ENCODE measurements at regions not wholly inside any gene's neighbourhood (a gene's known extent, or its start where the extent isn't known, plus 50 kb on each side); places are given as distances from the start of the nearest gene placed in this dataset.

DNA sequence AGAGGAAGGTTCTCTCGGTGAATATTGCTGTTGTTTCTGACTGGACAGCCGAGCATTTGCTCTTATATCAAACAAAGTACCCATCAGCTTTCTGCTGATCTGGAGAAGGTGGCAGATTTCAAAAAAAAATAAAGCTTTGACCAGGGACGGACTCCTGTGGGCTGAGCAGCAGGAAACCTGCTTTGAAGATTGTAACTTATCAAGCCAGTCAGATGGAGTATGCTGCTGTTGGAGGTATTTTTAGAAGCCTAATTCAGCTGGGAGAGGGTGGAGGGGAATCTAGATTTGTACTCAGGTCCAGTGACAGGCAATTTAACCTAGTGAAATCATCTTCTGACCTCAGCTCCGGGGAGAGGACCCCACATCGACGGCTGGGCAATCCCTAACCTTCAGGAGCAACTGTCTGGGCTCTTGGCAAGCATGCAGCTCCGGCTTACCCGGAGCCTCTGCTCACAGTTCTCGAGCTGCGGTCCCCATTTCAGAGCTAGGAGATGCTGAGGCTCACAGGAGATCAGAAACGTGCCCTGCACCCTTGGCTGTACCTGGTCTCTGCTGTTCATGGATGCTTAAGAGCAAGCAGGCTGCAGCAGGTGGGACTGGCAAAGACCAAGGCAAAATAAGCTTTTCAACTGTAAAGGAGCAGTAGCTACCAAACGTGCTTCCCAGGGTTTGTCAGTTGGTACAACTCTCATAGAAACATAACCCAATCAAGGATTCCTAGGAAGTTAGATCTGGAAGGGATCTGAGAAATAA, 89.3 kb upstream of the ST8SIA2 start:
- intact Hi-C loops (cut with DNase I) = no loop called here
- DNase-seq (no peak), ATAC-seq (no peak)
- H3K27ac ChIP-seq = no peak overlapping the region
- no peaks in the 10 kb centered on the region for H3K4me1 ChIP-seq
- no peak for TF ChIP-seq CTCF (IDR thresholded peaks at IDR 0.05)
- no peaks in the 10 kb centered on the region for H3K36me3 ChIP-seq
- no peak overlapping the region for H3K4me3 ChIP-seq
- H3K27me3 ChIP-seq = peaks cover 5% of the 10 kb centered on the region
- no peaks in the 10 kb centered on the region for H3K9me3 ChIP-seq

- intact Hi-C loops (cut with DNase I) = no loop called here
- ATAC-seq = no peak
- Histone ChIP-seq H3K4me3 (no peak overlapping the region), H3K36me3 (no peaks in the 10 kb centered on the region), H3K27me3 (peaks cover 5% of the 10 kb centered on the region), H3K4me1 (no peaks in the 10 kb centered on the region), H3K9me3 (no peaks in the 10 kb centered on the region), H3K27ac (no peak overlapping the region)
- TF ChIP-seq CTCF (IDR thresholded peaks at IDR 0.05) = no peak
- DNase-seq = no peak
Observed at GRCh38 chr15:92305343-92305742, 88.3 kb upstream of the ST8SIA2 start.

GRCh38 chr15:92306663-92307062, 87.0 kb upstream of the ST8SIA2 start:
- no peaks in the 10 kb centered on the region for H3K36me3 ChIP-seq
- DNase-seq = no peak
- TF ChIP-seq CTCF (IDR thresholded peaks at IDR 0.05) = no peak
- intact Hi-C loops (cut with DNase I) = no loop called here
- no peak overlapping the region for H3K27ac ChIP-seq
- H3K9me3 ChIP-seq = no peaks in the 10 kb centered on the region
- H3K27me3 ChIP-seq = peaks cover 5% of the 10 kb centered on the region
- no peaks in the 10 kb centered on the region for H3K4me1 ChIP-seq
- ATAC-seq = no peak
- no peak overlapping the region for H3K4me3 ChIP-seq

- H3K27ac ChIP-seq = no peak overlapping the region
- intact Hi-C loops (cut with DNase I) = no loop called here
- ATAC-seq = no peak
- no peaks in the 10 kb centered on the region for H3K36me3 ChIP-seq
- TF ChIP-seq CTCF (IDR thresholded peaks at IDR 0.05) = no peak
- H3K27me3 ChIP-seq = no peaks in the 10 kb centered on the region
- H3K4me1 ChIP-seq = no peaks in the 10 kb centered on the region
- DNase-seq = no peak
- no peaks in the 10 kb centered on the region for H3K9me3 ChIP-seq
- no peak overlapping the region for H3K4me3 ChIP-seq
Observed at GRCh38 chr15:92315144-92315543, 78.5 kb upstream of the ST8SIA2 start.

DNA sequence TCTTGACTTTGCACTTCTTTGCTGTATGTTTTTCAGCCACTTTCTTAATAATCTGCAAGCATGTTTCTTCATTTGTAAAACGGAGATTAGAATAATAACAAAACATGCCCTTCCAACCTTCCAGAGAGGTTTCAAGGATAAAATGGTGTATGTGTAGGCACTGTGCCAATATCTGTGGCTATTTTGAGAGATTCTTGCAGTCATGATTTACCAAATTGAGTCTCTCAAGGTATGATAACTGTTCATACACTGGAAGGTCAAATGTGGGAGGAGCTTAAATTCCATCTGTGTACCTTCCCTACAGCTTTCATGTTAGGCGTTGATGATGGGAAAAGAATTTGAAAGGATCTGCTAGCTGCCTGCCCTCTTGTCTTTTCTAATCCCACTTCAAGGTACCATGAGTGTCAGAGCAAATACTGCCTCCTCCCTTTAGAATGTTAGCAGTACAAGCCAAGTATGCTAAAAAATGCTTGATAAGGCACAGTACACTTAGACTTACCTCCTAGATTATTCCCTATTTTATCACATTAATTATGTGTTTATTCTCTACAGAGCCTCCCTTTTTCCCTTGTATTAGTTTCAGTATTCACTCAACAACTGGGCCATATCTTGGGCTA, 78.0 kb upstream of the ST8SIA2 start:
- H3K4me1 ChIP-seq = no peaks in the 10 kb centered on the region
- H3K9me3 ChIP-seq = no peaks in the 10 kb centered on the region
- DNase-seq (no peak), ATAC-seq (peak; percentile 46)
- no peaks in the 10 kb centered on the region for H3K27me3 ChIP-seq
- intact Hi-C loops (cut with DNase I) = no loop called here
- H3K27ac ChIP-seq = no peak overlapping the region
- no peak for TF ChIP-seq CTCF (IDR thresholded peaks at IDR 0.05)
- H3K36me3 ChIP-seq = no peaks in the 10 kb centered on the region
- H3K4me3 ChIP-seq = no peak overlapping the region

Data from upper lobe of right lung (tissue), 1 donor.